PC-9 (cell line): ENCODE measurements at regions not wholly inside any gene's neighbourhood (a gene's known extent, or its start where the extent isn't known, plus 50 kb on each side); places are given as distances from the start of the nearest gene placed in this dataset.

Source experiments
- BruUV-seq: library from RNA; stranded (reverse); fragments of 400-500 nt; replicated peaks from 2 replicates; lab custom pipeline; 2021; lab: Mats Ljungman, UMichigan
- CTCF ChIA-PET: fragments of 300-600 bp; sonication (Branson Sonifier 250); formaldehyde crosslinking; loops from one replicate; lab custom pipeline; 2022; ENCODE audit warnings: antibody characterized with exemption; lab: Charles Lee
- POLR2A ChIA-PET: fragments of 300-600 bp; sonication (Branson Sonifier 250); formaldehyde crosslinking; loops from one replicate; lab custom pipeline; 2022; ENCODE audit warnings: antibody characterized with exemption; ENCODE audit not compliant: unreplicated experiment; lab: Charles Lee
- DNase-seq, 2 experiments: peaks; one replicate each; pipeline versions ENCODE4 v3.0.0 to v3.0.0-alpha.2; 2015 to 2022; ENCODE audit warnings: mixed read lengths in 1 of 2
- H2AFZ ChIP-seq: fragments of 200-600 bp; sonication (generic); 2 replicates; pipeline ENCODE4 v1.8.1; 2017; ENCODE audit warnings: antibody characterized with exemption
- H3F3A ChIP-seq: fragments of 200-600 bp; sonication (generic); 2 replicates; pipeline ENCODE4 v1.8.1; 2017; ENCODE audit warnings: antibody characterized with exemption, mild to moderate bottlenecking, low read depth; ENCODE audit not compliant: insufficient read depth
- H3K27ac ChIP-seq: fragments of 200-600 bp; sonication (generic); 2 replicates; pipeline ENCODE4 v1.6.1; 2016; ENCODE audit warnings: mixed run types
- H3K27me3 ChIP-seq: fragments of 200-600 bp; sonication (generic); 2 replicates; pipeline ENCODE4 v1.6.1; 2016; ENCODE audit warnings: low read depth, mixed run types; ENCODE audit not compliant: insufficient read depth
- H3K36me3 ChIP-seq: fragments of 200-600 bp; sonication (generic); 2 replicates; pipeline ENCODE4 v1.6.1; 2016; ENCODE audit warnings: low read depth, mixed run types
- H3K4me1 ChIP-seq: fragments of 200-600 bp; sonication (generic); replicated peaks from 2 replicates; pipeline ENCODE4 v1.6.1; 2016; ENCODE audit warnings: mixed run types; ENCODE audit not compliant: insufficient read depth
- H3K4me2 ChIP-seq: fragments of 200-600 bp; sonication (generic); 2 replicates; pipeline ENCODE4 v1.6.1; 2017; ENCODE audit warnings: mixed run types
- H3K4me3 ChIP-seq: fragments of 200-600 bp; sonication (generic); 2 replicates; pipeline ENCODE4 v1.6.1; 2016; ENCODE audit warnings: mixed run types
- H3K79me2 ChIP-seq: fragments of 200-600 bp; sonication (generic); 2 replicates; pipeline ENCODE4 v1.6.1; 2017; ENCODE audit warnings: low read depth, mixed run types
- H3K9me2 ChIP-seq: fragments of 200-600 bp; sonication (generic); 2 replicates; pipeline ENCODE4 v1.8.1; 2017; ENCODE audit warnings: mild to moderate bottlenecking; ENCODE audit not compliant: insufficient read depth
- H3K9me3 ChIP-seq: fragments of 200-600 bp; sonication (generic); 2 replicates; pipeline ENCODE4 v1.8.1; 2016; ENCODE audit warnings: low read depth; ENCODE audit not compliant: insufficient read depth
- H4K20me1 ChIP-seq: fragments of 200-600 bp; sonication (generic); 2 replicates; pipeline ENCODE4 v1.8.1; 2017; ENCODE audit not compliant: insufficient read depth
- EZH2 ChIP-seq: fragments of 200-600 bp; sonication (generic); IDR thresholded peaks from 2 replicates; pipeline ENCODE4 v1.8.0; 2017; ENCODE audit warnings: antibody characterized with exemption, low read depth
- intact Hi-C: fragments of 100-400 bp; cut with micrococcal nuclease; formaldehyde crosslinking; loops from one replicate; pipeline ENCODE4 v1.10.0; 2022; ENCODE audit not compliant: unreplicated experiment
- TF ChIP-seq, protein P1 (sequence below): fragments of 200-600 bp; sonication (generic); conservative IDR thresholded peaks from 2 replicates; pipeline ENCODE4 v1.6.1; 2017; ENCODE audit warnings: mixed run types, antibody characterized with exemption, mild to moderate bottlenecking, moderate library complexity

DNA sequence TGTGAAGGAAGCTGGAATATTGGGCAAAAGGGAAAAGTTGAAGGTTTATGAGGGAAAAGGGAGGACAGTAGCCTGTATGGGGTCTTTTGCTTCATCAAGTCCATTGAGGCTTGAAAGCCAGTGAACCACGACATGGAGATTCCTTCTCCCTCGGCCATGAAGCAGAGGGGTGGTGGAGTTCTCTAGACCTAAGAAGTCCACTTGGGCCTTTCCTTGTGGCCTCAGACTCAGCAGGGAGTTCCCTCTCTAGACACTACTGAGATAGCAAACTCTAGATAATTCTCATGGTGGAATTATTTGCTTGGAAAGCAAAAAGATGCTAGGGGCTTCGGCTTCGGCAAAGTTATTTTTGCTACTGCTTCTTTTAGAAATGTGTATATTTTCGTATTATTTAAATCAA is 78.5 kb downstream of the FOXD1 start:
- intact Hi-C loops = loop anchor here (2.0 to 5.0 kb wide), 3 partner anchors 47 to 248 kb away; partner anchors contain the start of gene TMEM171
- Histone ChIP-seq H3K79me2 (no peaks in the 10 kb centered on the region), H3F3A (peaks cover 55% of the 10 kb centered on the region), H3K4me2 (peak overlapping the region; percentile 67), H3K27ac (peak overlapping the region; percentile 94), H3K4me3 (no peak overlapping the region), H3K9me2 (no peaks in the 10 kb centered on the region), H3K4me1 (peaks cover 79% of the 10 kb centered on the region), H3K36me3 (no peaks in the 10 kb centered on the region), H2AFZ (0 out of 2 replicates have a peak overlapping the region, but pooled peaks have one; percentile 17), H4K20me1 (no peaks in the 10 kb centered on the region), H3K27me3 (no peaks in the 10 kb centered on the region), H3K9me3 (0 out of 2 replicates have a peak, but pooled peaks cover 3% of the 10 kb centered on the region)
- ChIA-PET POLR2A (interaction anchor here (0.5 kb wide), 1 partner anchor 128 kb away, joined by 3 read pairs; the partner anchor contains the start of gene BTF3), CTCF (no interaction called here)
- BruUV-seq = TSS peak; percentile 34
- DNase-seq = no peak
- TF ChIP-seq, protein P1, sequence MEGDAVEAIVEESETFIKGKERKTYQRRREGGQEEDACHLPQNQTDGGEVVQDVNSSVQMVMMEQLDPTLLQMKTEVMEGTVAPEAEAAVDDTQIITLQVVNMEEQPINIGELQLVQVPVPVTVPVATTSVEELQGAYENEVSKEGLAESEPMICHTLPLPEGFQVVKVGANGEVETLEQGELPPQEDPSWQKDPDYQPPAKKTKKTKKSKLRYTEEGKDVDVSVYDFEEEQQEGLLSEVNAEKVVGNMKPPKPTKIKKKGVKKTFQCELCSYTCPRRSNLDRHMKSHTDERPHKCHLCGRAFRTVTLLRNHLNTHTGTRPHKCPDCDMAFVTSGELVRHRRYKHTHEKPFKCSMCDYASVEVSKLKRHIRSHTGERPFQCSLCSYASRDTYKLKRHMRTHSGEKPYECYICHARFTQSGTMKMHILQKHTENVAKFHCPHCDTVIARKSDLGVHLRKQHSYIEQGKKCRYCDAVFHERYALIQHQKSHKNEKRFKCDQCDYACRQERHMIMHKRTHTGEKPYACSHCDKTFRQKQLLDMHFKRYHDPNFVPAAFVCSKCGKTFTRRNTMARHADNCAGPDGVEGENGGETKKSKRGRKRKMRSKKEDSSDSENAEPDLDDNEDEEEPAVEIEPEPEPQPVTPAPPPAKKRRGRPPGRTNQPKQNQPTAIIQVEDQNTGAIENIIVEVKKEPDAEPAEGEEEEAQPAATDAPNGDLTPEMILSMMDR = no peak
- TF ChIP-seq EZH2 = no peak

GRCh38 chr5:73369278-73369677 is 79.3 kb downstream of the FOXD1 start:
- Histone ChIP-seq H3K4me1 (peaks cover 80% of the 10 kb centered on the region), H4K20me1 (no peaks in the 10 kb centered on the region), H3F3A (peaks cover 63% of the 10 kb centered on the region), H2AFZ (no peak overlapping the region), H3K79me2 (no peaks in the 10 kb centered on the region), H3K9me2 (no peaks in the 10 kb centered on the region), H3K27ac (peak overlapping the region; percentile 94), H3K9me3 (0 out of 2 replicates have a peak, but pooled peaks cover 3% of the 10 kb centered on the region), H3K4me3 (no peak overlapping the region), H3K36me3 (no peaks in the 10 kb centered on the region), H3K27me3 (no peaks in the 10 kb centered on the region), H3K4me2 (no peak overlapping the region; the same call in 1 of the 2 replicates)
- TF ChIP-seq, protein P1 = no peak
- TF ChIP-seq EZH2 = no peak
- CTCF ChIA-PET = no interaction called here
- POLR2A ChIA-PET = no interaction called here
- intact Hi-C loops = no loop called here
- BruUV-seq = no TSS peak
- no peak for DNase-seq

- Histone ChIP-seq H3K4me2 (no peak overlapping the region), H3K36me3 (no peaks in the 10 kb centered on the region), H3K4me1 (peaks cover 82% of the 10 kb centered on the region), H3K9me3 (0 out of 2 replicates have a peak, but pooled peaks cover 3% of the 10 kb centered on the region), H2AFZ (no peak overlapping the region), H3K27ac (no peak overlapping the region), H3F3A (peaks cover 67% of the 10 kb centered on the region), H3K27me3 (no peaks in the 10 kb centered on the region), H3K9me2 (no peaks in the 10 kb centered on the region), H3K4me3 (no peak overlapping the region), H3K79me2 (no peaks in the 10 kb centered on the region), H4K20me1 (no peaks in the 10 kb centered on the region)
- no TSS peak for BruUV-seq
- intact Hi-C loops = no loop called here
- no peak for DNase-seq
- POLR2A ChIA-PET = no interaction called here
- CTCF ChIA-PET = no interaction called here
- TF ChIP-seq, protein P1 = no peak
- TF ChIP-seq EZH2 = no peak
Observed at GRCh38 chr5:73367650-73368049, 80.9 kb downstream of the FOXD1 start.
